GM19463 (cell line): ENCODE measurements at regions not wholly inside any gene's neighbourhood (a gene's known extent, or its start where the extent isn't known, plus 50 kb on each side); places are given as distances from the start of the nearest gene placed in this dataset.
"Not testable (repeated sequence)": the region's sequence is repeated elsewhere in the genome, so short reads cannot be mapped to it uniquely, and the experiment has no call there.

ENCODE experiments used
- ATAC-seq: cut with Tn5 transposase; IDR thresholded peaks from one replicate; pipeline ENCODE4 v1.9.1; 2021; ENCODE audit warnings: mild to moderate bottlenecking, moderate library complexity; ENCODE audit not compliant: unreplicated experiment

GRCh38 chr6:103826209-103826608 is 1033.5 kb downstream of the HACE1 start:
- ATAC-seq, result no peak

GRCh38 chr6:103820148-103820547 is 1039.6 kb downstream of the HACE1 start:
- no peak for ATAC-seq

GRCh38 chr6:103819509-103819908 is 1040.2 kb downstream of the HACE1 start:
- no peak for ATAC-seq

DNA sequence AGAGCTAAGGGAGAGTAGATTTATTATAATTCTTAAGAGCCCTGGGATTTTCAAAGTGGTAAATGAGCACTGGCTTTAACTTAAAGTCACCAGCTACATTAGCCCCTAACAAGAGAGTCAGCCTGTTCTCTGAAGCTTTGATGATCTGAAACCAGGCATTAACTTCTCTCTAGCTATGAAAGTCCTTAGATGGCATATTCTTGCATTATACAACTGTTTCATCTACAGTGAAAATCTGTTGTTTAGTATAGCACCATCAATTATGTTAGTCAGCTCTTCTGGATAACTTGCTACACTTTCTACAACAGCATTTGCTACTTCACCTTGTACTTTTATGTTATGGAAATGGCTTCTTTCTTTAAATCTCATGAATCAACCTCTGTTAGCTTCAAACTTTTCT is 1046.7 kb downstream of the HACE1 start:
- no peak for ATAC-seq

DNA sequence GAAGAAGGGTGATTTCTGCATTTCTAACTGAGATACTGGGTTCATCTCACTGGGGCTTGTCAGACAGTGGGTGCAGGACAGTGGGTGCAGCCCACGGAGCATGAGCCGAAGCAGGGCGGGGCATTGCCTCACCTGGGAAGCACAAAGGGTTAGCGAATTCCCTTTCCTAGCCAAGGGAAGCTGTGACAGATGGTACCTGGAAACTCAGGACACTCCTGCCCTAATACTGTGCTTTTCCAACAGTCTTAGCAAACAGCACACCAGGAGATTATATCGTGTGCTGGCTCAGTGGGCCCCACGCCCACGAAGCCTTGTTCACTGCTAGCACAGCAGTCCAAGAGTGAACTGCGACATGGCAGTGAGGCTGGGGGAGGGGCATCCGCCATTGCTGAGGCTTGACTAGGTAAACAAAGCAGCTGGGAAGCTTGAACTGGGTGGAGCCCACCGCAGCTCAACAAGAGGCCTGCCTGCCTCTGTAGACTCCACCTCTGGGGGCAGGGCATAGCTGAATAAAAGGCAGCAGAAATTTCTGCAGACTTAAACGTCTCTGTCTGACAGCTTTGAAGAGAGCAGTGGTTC is 1057.7 kb downstream of the HACE1 start:
- not testable (repeated sequence) for ATAC-seq

DNA sequence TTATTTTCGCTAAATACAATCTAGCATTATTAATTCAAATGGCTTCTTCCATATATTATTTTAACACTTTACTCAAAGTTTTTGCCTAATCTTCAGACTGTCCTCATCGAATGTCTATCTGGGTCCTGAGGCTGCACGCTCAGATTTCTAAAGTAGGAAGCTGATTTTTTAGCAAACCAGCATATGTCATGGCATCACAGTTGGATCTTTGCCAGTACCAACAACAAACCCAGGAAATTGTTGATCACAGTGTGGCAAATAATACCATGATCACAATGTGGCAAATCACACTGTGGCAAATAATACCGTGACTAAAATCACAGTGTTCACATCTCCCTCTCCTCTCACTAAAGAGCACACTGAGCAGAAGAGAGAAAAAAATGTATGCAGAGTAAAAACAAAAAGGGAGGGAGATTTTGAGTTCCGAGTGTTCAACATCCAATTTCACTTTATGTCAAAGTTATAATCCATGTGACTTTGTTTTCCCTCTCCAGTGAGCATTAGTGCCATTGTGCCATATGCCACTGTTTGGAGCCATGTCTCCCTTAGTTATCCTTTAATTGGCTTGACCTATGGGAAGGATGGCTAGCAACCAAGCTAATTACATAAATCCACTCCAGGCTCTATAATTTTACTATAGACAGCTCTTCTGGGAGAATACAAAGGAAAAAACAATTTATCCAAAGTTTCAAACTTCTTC is 1059.6 kb downstream of the HACE1 start:
- ATAC-seq, result no peak

- no peak for ATAC-seq
Measured at GRCh38 chr6:103798166-103798565, 1061.6 kb downstream of the HACE1 start.

DNA sequence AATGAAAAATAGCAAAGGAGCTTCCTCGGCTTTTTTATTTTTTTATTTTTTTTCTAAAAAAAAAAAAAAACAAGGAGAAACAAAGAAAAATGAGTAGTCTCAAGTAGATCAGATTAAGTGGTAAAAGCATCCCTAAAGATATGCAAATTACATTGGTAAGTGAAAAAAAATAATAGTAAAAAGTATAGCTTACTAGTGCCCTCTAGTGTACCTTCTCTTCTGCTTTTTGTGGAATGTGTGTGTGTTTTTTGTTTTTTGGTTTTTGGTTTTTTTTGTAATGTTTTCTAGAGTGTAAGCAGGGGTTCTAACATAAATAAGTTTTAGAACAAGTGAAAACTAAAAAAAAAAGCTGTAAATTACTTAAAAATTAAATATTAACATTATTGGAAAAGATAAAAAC is 1062.0 kb downstream of the HACE1 start:
- ATAC-seq, result no peak

- ATAC-seq, result no peak
Measured at GRCh38 chr6:103791458-103791857, 1068.3 kb downstream of the HACE1 start.

- no peak for ATAC-seq
Measured at GRCh38 chr6:103784117-103784516, 1075.6 kb downstream of the HACE1 start.

DNA sequence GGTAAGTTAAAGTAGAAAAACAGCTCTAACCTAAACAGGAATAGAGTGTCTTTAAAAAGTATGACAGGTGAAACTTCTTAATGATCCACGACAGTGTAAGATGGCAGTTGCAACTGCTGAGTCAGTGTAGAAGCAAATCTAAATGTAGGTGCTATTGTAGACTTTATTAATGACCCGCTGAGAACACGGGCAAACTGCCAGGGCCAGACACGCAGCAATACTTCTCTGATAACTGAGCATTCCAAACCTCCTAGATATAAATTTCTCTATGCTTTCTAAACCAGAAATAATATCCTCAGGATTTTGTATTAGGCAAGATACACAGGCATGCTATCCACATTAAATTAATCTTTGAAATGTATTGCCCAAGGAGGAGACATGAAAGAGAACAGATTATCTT is 1076.4 kb downstream of the HACE1 start:
- no peak for ATAC-seq

- ATAC-seq, result no peak
Measured at GRCh38 chr6:103769431-103769830, 1090.3 kb downstream of the HACE1 start.

GRCh38 chr6:103750603-103751002 is 1109.1 kb downstream of the HACE1 start:
- ATAC-seq, result no peak

DNA sequence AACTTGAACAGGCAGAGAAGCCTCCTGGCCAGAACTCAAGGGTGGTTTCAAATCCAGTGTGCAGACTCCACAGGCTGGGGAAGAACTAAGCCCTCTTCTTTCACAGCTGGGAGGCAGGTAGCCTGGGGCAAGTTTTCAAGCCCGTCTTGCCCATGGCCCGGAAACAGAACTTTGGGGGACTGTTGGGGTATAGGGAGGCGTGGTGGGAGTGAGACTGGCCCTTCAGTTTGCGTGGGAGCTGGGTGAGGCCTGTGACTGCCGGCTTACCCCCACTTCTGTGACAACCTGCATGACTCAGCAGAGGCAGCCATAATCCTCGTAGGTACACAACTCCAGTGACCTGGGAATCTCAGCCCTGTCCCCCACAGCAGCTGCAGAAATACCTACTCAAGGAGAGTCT is 1125.7 kb downstream of the HACE1 start:
- ATAC-seq, result no peak

DNA sequence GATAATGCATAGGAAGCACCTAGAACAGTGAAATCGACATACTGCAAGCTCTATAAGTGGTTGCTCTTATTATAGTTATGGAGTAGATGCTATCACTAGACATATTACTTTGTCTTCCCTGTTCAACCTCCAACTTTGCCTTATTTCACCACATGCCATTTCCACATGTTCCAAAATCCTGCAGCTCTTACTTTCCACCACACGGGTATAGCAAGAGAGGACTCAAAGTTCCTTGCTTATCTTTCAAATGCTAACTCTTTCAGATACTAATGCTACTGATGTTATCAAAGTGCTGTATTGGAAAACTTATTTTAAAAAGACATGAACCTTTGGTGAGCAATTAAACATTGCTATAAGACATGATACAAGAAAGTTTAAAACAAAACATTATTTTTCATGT is 1130.1 kb downstream of the HACE1 start:
- ATAC-seq, result no peak

- ATAC-seq, result no peak
Measured at GRCh38 chr6:103723438-103724322, 1136.0 kb downstream of the HACE1 start.

DNA sequence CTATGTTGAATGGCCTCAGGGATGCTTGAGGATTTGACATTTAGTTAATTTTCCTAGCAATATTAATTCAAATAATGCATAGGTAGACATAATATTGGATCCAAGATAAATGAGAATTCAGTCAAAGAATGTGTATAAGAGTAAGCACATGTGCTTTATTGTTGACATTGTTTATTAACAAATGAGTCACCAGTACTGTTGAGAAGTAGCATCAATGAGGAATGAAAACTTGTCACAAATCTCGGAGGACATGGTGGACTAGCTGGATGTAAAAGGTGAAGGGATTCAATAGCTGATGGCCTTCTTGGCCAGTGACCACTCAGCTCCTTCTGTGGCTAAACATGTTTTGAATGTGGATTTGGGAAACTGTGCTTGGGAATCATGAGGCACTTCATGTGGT is 1137.0 kb downstream of the HACE1 start:
- ATAC-seq, result no peak

GRCh38 chr6:103721923-103722322 is 1137.8 kb downstream of the HACE1 start:
- ATAC-seq, result no peak

DNA sequence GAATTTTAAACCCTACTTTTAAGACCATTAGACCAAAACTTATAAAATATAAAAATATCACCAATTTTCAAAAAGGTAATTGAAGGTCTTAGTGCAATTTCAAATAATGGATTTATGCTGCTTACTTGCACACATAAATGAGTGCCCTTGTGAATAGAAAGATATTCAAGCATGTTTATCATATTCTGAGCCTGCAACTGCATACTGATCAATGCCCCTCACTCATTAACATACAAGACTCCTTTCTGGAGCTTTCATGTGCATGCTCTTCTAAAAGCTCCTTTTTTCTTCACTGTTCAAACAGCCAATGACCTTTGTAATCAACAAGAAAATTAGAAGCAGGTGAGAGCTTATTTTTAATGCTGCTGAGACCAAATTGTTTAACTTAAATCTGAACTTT is 1139.3 kb downstream of the HACE1 start:
- no peak for ATAC-seq

DNA sequence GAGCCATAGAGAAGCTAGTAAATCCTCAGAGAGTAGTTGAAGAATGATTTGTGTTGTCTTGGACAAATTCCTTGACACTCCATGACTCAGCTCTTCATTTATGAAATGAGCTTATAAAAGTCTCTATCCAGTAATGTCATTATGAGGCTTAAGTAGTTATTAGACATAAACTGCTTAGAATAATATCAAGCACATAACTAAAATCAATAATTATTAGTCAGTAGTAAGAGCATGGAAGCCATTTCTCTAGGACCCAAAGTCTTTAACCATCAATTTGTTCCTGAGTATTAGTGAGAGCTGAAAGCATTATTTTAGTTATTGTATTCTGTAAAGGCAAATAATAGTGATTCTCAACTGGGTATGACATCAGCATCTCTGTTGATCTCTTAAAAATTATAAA is 1140.2 kb downstream of the HACE1 start:
- no peak for ATAC-seq

GRCh38 chr6:103715269-103715668 is 1144.5 kb downstream of the HACE1 start:
- no peak for ATAC-seq

DNA sequence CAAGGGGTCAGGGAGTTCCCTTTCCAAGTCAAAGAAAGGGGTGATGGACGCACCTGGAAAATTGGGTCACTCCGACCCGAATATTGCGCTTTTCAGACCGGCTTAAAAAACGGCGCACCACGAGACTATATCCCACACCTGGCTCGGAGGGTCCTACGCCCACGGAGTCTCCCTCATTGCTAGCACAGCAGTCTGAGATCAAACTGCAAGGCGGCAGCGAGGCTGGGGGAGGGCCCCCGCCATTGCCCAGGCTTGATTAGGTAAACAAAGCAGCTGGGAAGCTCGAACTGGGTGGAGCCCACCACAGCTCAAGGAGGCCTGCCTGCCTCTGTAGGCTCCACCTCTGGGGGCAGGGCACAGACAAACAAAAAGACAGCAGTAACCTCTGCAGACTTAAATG is 1150.5 kb downstream of the HACE1 start:
- not testable (repeated sequence) for ATAC-seq
